H1 (cell line): ENCODE measurements at regions not wholly inside any gene's neighbourhood (a gene's known extent, or its start where the extent isn't known, plus 50 kb on each side); places are given as distances from the start of the nearest gene placed in this dataset.

Experiments used
- CHD7 ChIP-seq: fragments of 300-600 bp; sonication (generic); IDR thresholded peaks from 2 replicates; pipeline ENCODE4 v1.7.1; 2012; ENCODE audit warnings: low read length, moderate library complexity, mild to moderate bottlenecking, inconsistent platforms; ENCODE audit not compliant: insufficient replicate concordance
- EGR1 ChIP-seq: IDR thresholded peaks from 2 replicates; pipeline ENCODE4 v1.6.1; 2011; ENCODE audit warnings: low read depth, low read length, borderline replicate concordance
- KDM4A ChIP-seq: IDR thresholded peaks from one replicate; pipeline ENCODE4 v1.7.1; 2012; ENCODE audit warnings: low read depth, mild to moderate bottlenecking, moderate library complexity, low read length, inconsistent platforms; ENCODE audit not compliant: severe bottlenecking
- NRF1 ChIP-seq: IDR thresholded peaks from 2 replicates; pipeline ENCODE4 v1.6.1; 2011; ENCODE audit warnings: mild to moderate bottlenecking, low read depth, low read length, improper control_type of control experiment
- USF2 ChIP-seq: IDR thresholded peaks from 2 replicates; pipeline ENCODE4 v1.6.1; 2011; ENCODE audit warnings: low read length, improper control_type of control experiment

GRCh38 chr3:153591561-153592245 lies 429.7 kb downstream of the RAP2B start (continued):
- TF ChIP-seq USF2 (no peak), NRF1 (no peak), EGR1 (no peak), KDM4A (no peak), CHD7 (no peak)
